ENCODE measurements at regions not wholly inside any gene's neighbourhood (a gene's known extent, or its start where the extent isn't known, plus 50 kb on each side); places are given as distances from the start of the nearest gene placed in this dataset.

GRCh38 chr17:70365091-70365583 is 195.8 kb downstream of the KCNJ2 start:
- dilution Hi-C loops (cut with HindIII; ENCODE audit: low sequenced_read_pairs, unreplicated experiment): no loop called here
- CTCF ChIA-PET: no interaction called here
- Histone ChIP-seq H2BK120ac (ENCODE audit: low read depth, low read length) (0 out of 2 replicates have a peak overlapping the region, but pooled peaks have one; percentile 47), H2AFZ (replicated peaks; ENCODE audit: low read length, poor library complexity) (no peak overlapping the region), H3K23ac (ENCODE audit: low read depth, low read length) (peak overlapping the region; percentile 2; the same call in 1 of the 2 replicates), H4K8ac (ENCODE audit: low read depth in 2 of 2, low read length in 2 of 2) (peak overlapping the region in 1 of 2 experiments; percentile 76; a peak in 1 of 4 replicates), H3K36me3 (ENCODE audit: control insufficient read depth, insufficient read depth, low read length) (no peaks in the 10 kb centered on the region), H3K9me1 (ENCODE audit: insufficient read depth, low read length) (no peaks in the 10 kb centered on the region), H3K79me1 (ENCODE audit: low read depth in 1 of 2, low read length in 2 of 2) (no peaks in the 10 kb centered on the region), H3K4ac (ENCODE audit: low read depth, low read length) (peak overlapping the region; percentile 41; the same call in 1 of the 2 replicates), H2BK5ac (ENCODE audit: low read depth, low read length, poor library complexity, severe bottlenecking) (no peak overlapping the region), H4K91ac (ENCODE audit: insufficient read depth, low read depth, low read length) (no peak overlapping the region), H3K18ac (ENCODE audit: low read depth, low read length) (peak overlapping the region; percentile 46), H3K14ac (replicated peaks; ENCODE audit: low read depth, low read length) (no peak overlapping the region; the same call in 1 of the 2 replicates), H3K4me3 (ENCODE audit: insufficient read depth, low read depth, low read length) (no peak overlapping the region), H3K4me2 (ENCODE audit: low read depth, low read length) (peak overlapping the region; percentile 42; the same call in 1 of the 2 replicates), H2AK5ac (ENCODE audit: low read depth, low read length) (no peak overlapping the region), H3K56ac (ENCODE audit: extremely low read depth, insufficient read depth, low read length) (no peak overlapping the region), H3K4me1 (ENCODE audit: control insufficient read depth, insufficient read depth, low read length) (peaks cover 2% of the 10 kb centered on the region; the same call in 1 of the 2 replicates), H4K20me1 (ENCODE audit: insufficient read depth, low read length) (no peaks in the 10 kb centered on the region), H2BK20ac (ENCODE audit: low read depth, low read length) (peak overlapping the region; percentile 57; the same call in 1 of the 2 replicates), H4K5ac (ENCODE audit: low read depth, low read length) (peak overlapping the region; percentile 70; the same call in 1 of the 2 replicates), H3K27ac (ENCODE audit: insufficient read depth, low read length) (peak overlapping the region; percentile 67; the same call in 1 of the 2 replicates), H2BK15ac (ENCODE audit: low read depth, low read length) (peak overlapping the region; percentile 55; the same call in 1 of the 3 replicates), H2AK9ac (replicated peaks; ENCODE audit: low read depth, low read length, poor library complexity) (no peak overlapping the region), H3K9ac (ENCODE audit: low read depth, low read length) (no peak overlapping the region), H3K9me3 (ENCODE audit: control insufficient read depth, insufficient read depth, low read length) (no peaks in the 10 kb centered on the region), H3K27me3 (ENCODE audit: control insufficient read depth, insufficient read depth, low read length) (no peaks in the 10 kb centered on the region)
- ATAC-seq (ENCODE audit: low read depth) (peak; percentile 91), DNase-seq (peak; percentile 78)
- in situ Hi-C loops (cut with MboI; ENCODE audit: low sequenced_read_pairs): no loop called here
- no peak for TF ChIP-seq SMC3 (IDR thresholded peaks at IDR 0.05; ENCODE audit: low read depth, low read length)
- TF ChIP-seq RCOR1 (IDR thresholded peaks at IDR 0.05; ENCODE audit: insufficient replicate concordance, low read length): no peak
- TF ChIP-seq RAD21 (IDR thresholded peaks at IDR 0.05; ENCODE audit: low read length): no peak
- TF ChIP-seq POLR2A (IDR thresholded peaks at IDR 0.05; ENCODE audit: low read depth, low read length): no peak
- no peak for TF ChIP-seq FOS (IDR thresholded peaks at IDR 0.05; ENCODE audit: low read depth, low read length)
- TF ChIP-seq USF2 (IDR thresholded peaks at IDR 0.05; ENCODE audit: low read depth, low read length): no peak
- TF ChIP-seq CTCF (conservative IDR thresholded peaks at IDR 0.05; ENCODE audit: low read depth, low read length): no peak
- no peak for TF ChIP-seq CHD1 (IDR thresholded peaks at IDR 0.05; ENCODE audit: low read depth, low read length)
- TF ChIP-seq MXI1 (IDR thresholded peaks at IDR 0.05; ENCODE audit: borderline replicate concordance, low read depth, low read length): no peak
- POLR2A ChIA-PET (ENCODE audit: unreplicated experiment): no interaction called here
- intact Hi-C loops (cut with micrococcal nuclease): no loop called here
- no TSS peak for BruUV-seq (replicated peaks)
- 0% methylated on average over 1 of the region's 2 CpGs; no CpG with 5 or more reads in 1 of the 2 experiments for WGBS, 2 experiments (ENCODE audit: extremely low coverage in 2 of 2, insufficient read length in 1 of 2)

Measured in IMR-90 (cell line).